Aorta (tissue), 5 donors: ENCODE measurements at regions not wholly inside any gene's neighbourhood (a gene's known extent, or its start where the extent isn't known, plus 50 kb on each side); places are given as distances from the start of the nearest gene placed in this dataset.

Source experiments
- ATAC-seq: fragments of 200-7000 bp; cut with Tn5 transposase; one replicate; pipeline ENCODE4 v1.9.1; 2022; ENCODE audit warnings: moderate library complexity; ENCODE audit not compliant: low FRiP score
- DNase-seq, 2 donors: peaks; one replicate each; pipeline ENCODE4 v3.0.0-alpha.2; 2020
- H3K27ac ChIP-seq, 2 donors: one replicate each; pipeline ENCODE4 v1.5.1; 2013; ENCODE audit warnings: low read length in 2 of 2, mild to moderate bottlenecking in 2 of 2, moderate library complexity in 2 of 2, control low read depth in 1 of 2, inconsistent platforms in 1 of 2, low read depth in 1 of 2
- H3K27me3 ChIP-seq, 2 donors: one replicate each; pipeline ENCODE4 v1.6.1; 2013; ENCODE audit warnings: control low read depth in 1 of 2, low read length in 1 of 2, mild to moderate bottlenecking in 1 of 2, moderate library complexity in 1 of 2; ENCODE audit not compliant: insufficient read depth in 2 of 2, control insufficient read depth in 1 of 2
- H3K36me3 ChIP-seq, 2 donors: one replicate each; pipeline ENCODE4 v1.6.1; 2013; ENCODE audit warnings: control low read depth in 1 of 2, low read length in 1 of 2, mild to moderate bottlenecking in 1 of 2; ENCODE audit not compliant: insufficient read depth in 2 of 2, control insufficient read depth in 1 of 2
- H3K4me1 ChIP-seq, 2 donors: one replicate each; pipeline ENCODE4 v1.6.1; 2013; ENCODE audit warnings: low read length in 2 of 2, control low read depth in 1 of 2, mild to moderate bottlenecking in 1 of 2, moderate library complexity in 1 of 2; ENCODE audit not compliant: insufficient read depth in 2 of 2, control insufficient read depth in 1 of 2
- H3K4me3 ChIP-seq, 2 donors: one replicate each; pipeline ENCODE4 v1.5.1; 2013; ENCODE audit warnings: low read length in 2 of 2, control low read depth in 1 of 2, mild to moderate bottlenecking in 1 of 2
- H3K9me3 ChIP-seq: one replicate; pipeline ENCODE4 v1.6.1; 2013; ENCODE audit warnings: mild to moderate bottlenecking, low read length; ENCODE audit not compliant: control insufficient read depth
- WGBS, 2 donors: extraction: QIAGEN DNeasy Blood & Tissue Kit; methylation state at CpG; one replicate each; pipeline ENCODE4 v1.1.7; 2013; 5-methylcytosine and 5-hydroxymethylcytosine counted together
- intact Hi-C, 2 donors: fragments of 100-400 bp; cut with DNase I; formaldehyde crosslinking; loops; one replicate each; pipeline versions ENCODE4 v1.14.2 to v1.15.0; 2022
- donor health status: healthy with polysubstance abuse.
- donor health status: Bipolar disorder and iron deficiency.
- donor health status: DM: no; HTN: no; CAD: no.
- donor health status: DM: no; HTN: no; CAD: no.
- donor health status: DM: yes; HTN: yes; CAD: no.

DNA sequence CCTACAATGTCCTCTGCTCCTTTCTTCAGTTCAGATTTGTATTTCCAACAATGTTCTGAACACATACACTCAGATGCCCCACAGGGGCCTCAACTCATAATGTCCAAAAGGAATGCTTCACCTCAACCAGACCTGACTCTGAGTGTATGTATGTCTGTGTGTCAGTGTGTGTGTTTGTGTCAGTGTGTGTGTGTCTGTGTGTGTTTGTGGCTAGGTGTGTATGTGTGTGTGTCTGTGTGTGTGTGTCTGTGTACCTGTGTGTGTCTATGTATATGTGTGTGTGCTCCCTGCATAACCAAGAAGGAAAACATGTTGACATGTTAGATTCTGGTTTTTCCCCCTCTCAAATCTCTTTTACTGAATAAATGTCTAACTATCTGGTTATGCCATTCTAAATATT is 87.3 kb upstream of the PCSK1 start:
- ATAC-seq (no peak), DNase-seq (no peak)
- intact Hi-C loops, result no loop called here

GRCh38 chr5:96522635-96523355 is 89.7 kb upstream of the PCSK1 start:
- no peaks in the 10 kb centered on the region for H3K9me3 ChIP-seq
- H3K4me1 ChIP-seq, result no peaks in the 10 kb centered on the region
- H3K4me3 ChIP-seq, result no peak overlapping the region
- no peaks in the 10 kb centered on the region for H3K27me3 ChIP-seq
- no peak for DNase-seq
- intact Hi-C loops, result no loop called here
- H3K27ac ChIP-seq, result no peak overlapping the region
- 42 to 49% methylated on average over 7 of the region's 7 CpGs for WGBS, 2 donors
- no peaks in the 10 kb centered on the region for H3K36me3 ChIP-seq
- no peak for ATAC-seq

More for the DNA sequence above, 87.3 kb upstream of the PCSK1 start:
- H3K9me3 ChIP-seq, result no peaks in the 10 kb centered on the region
- no peaks in the 10 kb centered on the region for H3K4me1 ChIP-seq
- no peak overlapping the region for H3K4me3 ChIP-seq
- H3K27ac ChIP-seq, result no peak overlapping the region
- H3K36me3 ChIP-seq, result no peaks in the 10 kb centered on the region
- H3K27me3 ChIP-seq, result no peaks in the 10 kb centered on the region

DNA sequence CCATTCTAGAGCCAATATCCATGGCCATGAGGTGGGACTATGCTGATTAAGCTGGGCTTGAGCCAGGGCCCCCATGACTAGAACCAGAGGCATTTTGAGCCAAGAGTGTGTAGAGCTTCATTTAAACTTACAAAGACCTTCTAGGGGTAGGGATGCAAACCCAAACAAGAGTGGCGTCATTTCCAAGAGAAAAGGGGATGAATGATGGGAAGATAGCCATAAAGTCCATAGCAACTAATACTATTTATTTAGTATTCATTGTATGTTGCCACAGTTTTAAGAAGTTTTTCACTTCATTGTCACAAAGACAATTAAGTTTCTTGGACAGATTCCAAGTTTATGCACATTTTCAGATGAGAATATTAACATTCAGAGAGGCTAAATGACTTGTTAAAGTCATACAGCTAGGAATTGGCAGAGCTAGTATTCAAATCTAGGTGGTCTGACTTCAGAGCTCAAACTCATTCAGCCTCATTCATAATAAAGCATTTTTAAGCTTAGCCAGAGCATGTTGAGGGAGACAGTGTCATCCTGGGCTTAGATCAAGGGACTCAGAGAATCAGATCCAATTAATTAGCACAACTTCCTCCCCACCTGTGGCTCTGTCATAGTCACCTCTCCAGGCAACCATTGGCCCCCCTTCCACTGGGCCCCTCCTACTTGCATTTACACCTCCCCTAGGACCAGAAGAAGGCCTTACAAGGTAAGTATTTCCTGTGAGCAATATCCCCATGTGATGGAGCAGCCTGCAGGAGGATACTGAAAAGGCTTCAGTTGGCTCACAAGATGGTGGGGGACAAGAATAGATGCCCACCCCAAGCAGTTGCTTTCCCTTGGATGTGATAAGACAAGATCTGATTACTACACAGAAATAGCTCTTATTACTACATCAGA is 95.0 kb upstream of the PCSK1 start:
- Histone ChIP-seq H3K4me1 (no peaks in the 10 kb centered on the region), H3K4me3 (no peak overlapping the region), H3K27ac (no peak overlapping the region), H3K9me3 (no peaks in the 10 kb centered on the region), H3K36me3 (no peaks in the 10 kb centered on the region), H3K27me3 (no peaks in the 10 kb centered on the region)
- WGBS, 2 donors, result 93 to 94% methylated on average over 1 of the region's 1 CpG
- no peak for DNase-seq
- intact Hi-C loops, result no loop called here
- no peak for ATAC-seq

- no peaks in the 10 kb centered on the region for H3K9me3 ChIP-seq
- no peaks in the 10 kb centered on the region for H3K36me3 ChIP-seq
- DNase-seq (no peak), ATAC-seq (no peak)
- 51 to 66% methylated on average over 4 of the region's 4 CpGs for WGBS, 2 donors
- no peaks in the 10 kb centered on the region for H3K4me1 ChIP-seq
- no peaks in the 10 kb centered on the region for H3K27me3 ChIP-seq
- H3K27ac ChIP-seq, result no peak overlapping the region
- intact Hi-C loops, result no loop called here
- no peak overlapping the region for H3K4me3 ChIP-seq
Observed at GRCh38 chr5:96528826-96529474, 95.9 kb upstream of the PCSK1 start.

GRCh38 chr5:96529559-96529958 is 96.5 kb upstream of the PCSK1 start:
- no peaks in the 10 kb centered on the region for H3K4me1 ChIP-seq
- intact Hi-C loops, result no loop called here
- no peaks in the 10 kb centered on the region for H3K27me3 ChIP-seq
- no peaks in the 10 kb centered on the region for H3K9me3 ChIP-seq
- no peak for ATAC-seq
- H3K4me3 ChIP-seq, result no peak overlapping the region
- no peak for DNase-seq
- 82 to 83% methylated on average over 6 of the region's 6 CpGs for WGBS, 2 donors
- H3K27ac ChIP-seq, result no peak overlapping the region
- no peaks in the 10 kb centered on the region for H3K36me3 ChIP-seq

GRCh38 chr5:96530901-96531300 is 97.9 kb upstream of the PCSK1 start:
- H3K27me3 ChIP-seq, result no peaks in the 10 kb centered on the region
- no peaks in the 10 kb centered on the region for H3K36me3 ChIP-seq
- ATAC-seq (no peak), DNase-seq (no peak)
- H3K4me3 ChIP-seq, result no peak overlapping the region
- H3K4me1 ChIP-seq, result no peaks in the 10 kb centered on the region
- no peaks in the 10 kb centered on the region for H3K9me3 ChIP-seq
- intact Hi-C loops, result no loop called here
- H3K27ac ChIP-seq, result no peak overlapping the region

GRCh38 chr5:96533371-96533770 is 100.3 kb upstream of the PCSK1 start:
- 81 to 90% methylated on average over 4 of the region's 4 CpGs for WGBS, 2 donors
- no peak for ATAC-seq
- DNase-seq, result no peak
- H3K27ac ChIP-seq, result no peak overlapping the region
- no peaks in the 10 kb centered on the region for H3K9me3 ChIP-seq
- H3K27me3 ChIP-seq, result no peaks in the 10 kb centered on the region
- intact Hi-C loops, result no loop called here
- no peak overlapping the region for H3K4me3 ChIP-seq
- H3K36me3 ChIP-seq, result no peaks in the 10 kb centered on the region
- no peaks in the 10 kb centered on the region for H3K4me1 ChIP-seq

DNA sequence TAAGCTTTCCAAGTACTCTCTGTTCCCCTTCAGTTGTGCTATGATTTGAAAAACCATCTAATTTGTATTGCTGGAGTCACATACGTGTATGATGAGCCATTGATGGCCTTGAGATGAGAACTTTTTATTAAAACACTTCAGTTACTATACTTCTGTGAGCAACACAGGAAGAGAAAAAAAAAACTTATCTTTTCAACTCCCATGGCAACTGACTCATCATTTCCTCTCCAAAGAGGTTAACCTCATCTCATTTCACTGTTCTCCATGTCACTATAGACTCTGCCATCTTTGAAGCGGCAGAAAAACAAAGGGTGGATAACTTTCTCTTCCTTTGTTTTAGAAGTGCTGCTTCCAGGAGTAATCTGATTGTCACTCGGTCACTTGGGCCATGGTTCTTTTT is 104.3 kb upstream of the PCSK1 start:
- Histone ChIP-seq H3K4me3 (no peak overlapping the region), H3K9me3 (no peaks in the 10 kb centered on the region), H3K27ac (no peak overlapping the region), H3K27me3 (no peaks in the 10 kb centered on the region), H3K4me1 (no peaks in the 10 kb centered on the region), H3K36me3 (no peaks in the 10 kb centered on the region)
- ATAC-seq (no peak), DNase-seq (no peak)
- intact Hi-C loops, result no loop called here
- WGBS, 2 donors, result 79 to 84% methylated on average over 3 of the region's 3 CpGs
